GM12878 (cell line): ENCODE measurements at regions not wholly inside any gene's neighbourhood (a gene's known extent, or its start where the extent isn't known, plus 50 kb on each side); places are given as distances from the start of the nearest gene placed in this dataset.
"Not testable (repeated sequence)": the region's sequence is repeated elsewhere in the genome, so short reads cannot be mapped to it uniquely, and the experiment has no call there.

Experiments
- ATAC-seq: fragments of 200-7000 bp; cut with Tn5 transposase; 3 replicates; pipeline ENCODE4 v1.9.1; 2020; ENCODE audit warnings: mild to moderate bottlenecking, moderate library complexity
- BruUV-seq: library from RNA; stranded (reverse); fragments of 400-500 nt; replicated peaks from 2 replicates; lab custom pipeline; 2021; lab: Mats Ljungman, UMichigan
- CTCF ChIA-PET: fragments of 300-600 bp; sonication (Branson Sonifier 250); formaldehyde crosslinking; extraction: SDS; loops from one replicate; lab custom pipeline; 2021; ENCODE audit warnings: inconsistent platforms; lab: Yijun Ruan, JAX
- POLR2A ChIA-PET: fragments of 350-600 bp; formaldehyde crosslinking; extraction: SDS; loops from one replicate; lab custom pipeline; 2021; ENCODE audit warnings: inconsistent platforms; lab: Charles Lee
- RAD21 ChIA-PET: fragments of 300-600 bp; sonication (Branson Sonifier 250); formaldehyde crosslinking; loops from one replicate; lab custom pipeline; 2023; ENCODE audit warnings: antibody characterized with exemption; ENCODE audit not compliant: unreplicated experiment; lab: Charles Lee
- SMC1A ChIA-PET: fragments of 300-600 bp; sonication (Branson Sonifier 250); formaldehyde crosslinking; loops from one replicate; lab custom pipeline; 2023; ENCODE audit not compliant: unreplicated experiment, uncharacterized antibody; lab: Charles Lee
- DNase-seq: peaks from one replicate; pipeline ENCODE4 v3.0.0-alpha.2; 2011; ENCODE audit warnings: low read depth, low spot score
- FAIRE-seq: peaks from 3 replicates; lab custom pipeline; 2011; peaks lifted over from hg19 to GRCh38; lab: Jason Lieb, UNC
- H2AFZ ChIP-seq: 2 replicates; pipeline ENCODE4 v1.6.0; 2011; ENCODE audit warnings: low read depth, low read length, control low read depth; ENCODE audit not compliant: control insufficient read depth
- H3K27ac ChIP-seq: 2 replicates; pipeline ENCODE4 v1.5.1; 2011; ENCODE audit warnings: control low read depth; ENCODE audit not compliant: control insufficient read depth, insufficient read depth
- H3K27me3 ChIP-seq, 2 experiments: replicated peaks in 1 of 2; 2 replicates each; pipeline versions ENCODE4 v1.6.0 to v1.6.1; 2011; ENCODE audit warnings: low read length in 1 of 2; ENCODE audit not compliant: control insufficient read depth in 2 of 2, insufficient read depth in 2 of 2
- H3K36me3 ChIP-seq, 2 experiments: 2 replicates each; pipeline ENCODE4 v1.5.1; 2011; ENCODE audit warnings: low read length in 1 of 2; ENCODE audit not compliant: control insufficient read depth in 2 of 2, insufficient read depth in 2 of 2
- H3K4me1 ChIP-seq: 2 replicates; pipeline ENCODE4 v1.6.1; 2011; ENCODE audit warnings: mild to moderate bottlenecking, low read length, moderate library complexity, mixed read lengths; ENCODE audit not compliant: control insufficient read depth, insufficient read depth
- H3K4me2 ChIP-seq: 2 replicates; pipeline ENCODE4 v1.6.0; 2011; ENCODE audit warnings: control low read depth; ENCODE audit not compliant: control insufficient read depth, insufficient read depth
- H3K4me3 ChIP-seq: fragments of 200-600 bp; sonication (generic); 2 replicates; pipeline ENCODE4 v1.5.1; 2016
- H3K79me2 ChIP-seq: 2 replicates; pipeline ENCODE4 v1.6.0; 2011; ENCODE audit warnings: low read length; ENCODE audit not compliant: control insufficient read depth, insufficient read depth
- H3K9ac ChIP-seq: 2 replicates; pipeline ENCODE4 v1.8.0; 2011; ENCODE audit warnings: low read length, control low read depth, mixed read lengths; ENCODE audit not compliant: control insufficient read depth, insufficient read depth
- H3K9me3 ChIP-seq: replicated peaks from 3 replicates; pipeline ENCODE4 v1.5.1; 2011; ENCODE audit warnings: mild to moderate bottlenecking, low read length; ENCODE audit not compliant: control insufficient read depth, insufficient read depth
- H4K20me1 ChIP-seq: 2 replicates; pipeline ENCODE4 v1.6.0; 2011; ENCODE audit not compliant: control insufficient read depth, insufficient read depth
- BRCA1 ChIP-seq: IDR thresholded peaks from 2 replicates; pipeline ENCODE4 v1.6.1; 2011; ENCODE audit warnings: low read depth, low read length, improper control_type of control experiment
- CHD1 ChIP-seq: IDR thresholded peaks from 2 replicates; pipeline ENCODE4 v1.6.1; 2012; ENCODE audit warnings: low read depth, low read length, improper control_type of control experiment
- HDAC2 ChIP-seq: fragments of 200-600 bp; sonication (generic); IDR thresholded peaks from 2 replicates; pipeline ENCODE4 v1.6.1; 2017
- LARP7 ChIP-seq: fragments of 450-650 bp; IDR thresholded peaks from 2 replicates; pipeline ENCODE4 v1.6.1; 2017; ENCODE audit warnings: mild to moderate bottlenecking
- POLR2AphosphoS2 ChIP-seq: IDR thresholded peaks from 2 replicates; pipeline ENCODE4 v1.6.1; 2011; ENCODE audit warnings: low read depth, mild to moderate bottlenecking, low read length, improper control_type of control experiment, moderate library complexity
- ZSCAN29 ChIP-seq: fragments of 450-650 bp; IDR thresholded peaks from 2 replicates; pipeline ENCODE4 v1.6.1; 2017; ENCODE audit warnings: mild to moderate bottlenecking, moderate library complexity
- WGBS: methylation state at CpG from one replicate; pipeline ENCODE4 v1.1.6; 2016; ENCODE audit warnings: low lambda C conversion rate; ENCODE audit not compliant: insufficient replicate concordance, insufficient coverage; ENCODE audit errors: missing lambda C conversion rate; 5-methylcytosine and 5-hydroxymethylcytosine counted together
- in situ Hi-C: fragments of 300-500 bp; cut with MboI; formaldehyde crosslinking; loops from 9 replicates; pipeline ENCODE4 v1.14.3; 2018; ENCODE audit warnings: mixed read lengths
- intact Hi-C: fragments of 100-400 bp; cut with micrococcal nuclease; formaldehyde crosslinking; loops from one replicate; pipeline ENCODE4 v1.14.2; 2022; ENCODE audit not compliant: unreplicated experiment
- TF ChIP-seq, protein P1 (sequence below): IDR thresholded peaks from 2 replicates; pipeline ENCODE4 v1.6.1; 2012; ENCODE audit warnings: improper control_type of control experiment, low read depth, low read length; ENCODE audit not compliant: insufficient replicate concordance
- TF ChIP-seq, protein P2 (sequence below): fragments of 450-650 bp; IDR thresholded peaks from 2 replicates; pipeline ENCODE4 v1.6.1; 2017; ENCODE audit warnings: mild to moderate bottlenecking, low read depth, inconsistent platforms; ENCODE audit not compliant: poor library complexity, severe bottlenecking

DNA sequence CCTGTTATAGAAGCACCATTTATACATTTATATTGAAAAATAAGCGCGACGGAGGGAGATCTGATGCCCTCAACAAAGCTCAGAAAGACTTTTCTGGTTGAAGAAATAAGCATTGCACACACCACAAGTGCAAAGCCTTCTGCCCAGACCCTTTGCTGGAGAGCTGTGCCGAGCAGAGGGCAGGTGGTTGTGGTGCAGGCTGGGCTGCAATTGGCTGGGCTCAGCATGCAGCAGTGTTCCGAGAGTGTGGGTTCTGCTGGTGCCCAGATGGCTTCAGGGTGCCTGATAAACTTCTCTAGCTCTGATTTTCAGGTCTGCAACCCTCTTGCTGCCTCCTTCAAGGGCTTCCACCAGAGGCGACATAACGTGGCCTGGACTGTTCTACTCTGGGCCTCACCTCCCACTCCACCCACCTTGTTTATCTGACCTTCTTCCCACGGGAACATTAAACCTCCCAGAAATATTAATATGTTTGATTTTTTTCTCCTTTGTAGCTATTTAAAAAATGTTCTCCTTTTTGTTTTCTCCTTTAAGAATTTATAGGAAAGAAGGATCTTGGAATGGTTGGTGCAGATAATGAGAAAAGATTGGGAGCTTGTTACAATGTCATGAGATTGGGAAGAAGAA lies 113.6 kb upstream of the ITGA6 start (continued):
- TF ChIP-seq, protein P1, sequence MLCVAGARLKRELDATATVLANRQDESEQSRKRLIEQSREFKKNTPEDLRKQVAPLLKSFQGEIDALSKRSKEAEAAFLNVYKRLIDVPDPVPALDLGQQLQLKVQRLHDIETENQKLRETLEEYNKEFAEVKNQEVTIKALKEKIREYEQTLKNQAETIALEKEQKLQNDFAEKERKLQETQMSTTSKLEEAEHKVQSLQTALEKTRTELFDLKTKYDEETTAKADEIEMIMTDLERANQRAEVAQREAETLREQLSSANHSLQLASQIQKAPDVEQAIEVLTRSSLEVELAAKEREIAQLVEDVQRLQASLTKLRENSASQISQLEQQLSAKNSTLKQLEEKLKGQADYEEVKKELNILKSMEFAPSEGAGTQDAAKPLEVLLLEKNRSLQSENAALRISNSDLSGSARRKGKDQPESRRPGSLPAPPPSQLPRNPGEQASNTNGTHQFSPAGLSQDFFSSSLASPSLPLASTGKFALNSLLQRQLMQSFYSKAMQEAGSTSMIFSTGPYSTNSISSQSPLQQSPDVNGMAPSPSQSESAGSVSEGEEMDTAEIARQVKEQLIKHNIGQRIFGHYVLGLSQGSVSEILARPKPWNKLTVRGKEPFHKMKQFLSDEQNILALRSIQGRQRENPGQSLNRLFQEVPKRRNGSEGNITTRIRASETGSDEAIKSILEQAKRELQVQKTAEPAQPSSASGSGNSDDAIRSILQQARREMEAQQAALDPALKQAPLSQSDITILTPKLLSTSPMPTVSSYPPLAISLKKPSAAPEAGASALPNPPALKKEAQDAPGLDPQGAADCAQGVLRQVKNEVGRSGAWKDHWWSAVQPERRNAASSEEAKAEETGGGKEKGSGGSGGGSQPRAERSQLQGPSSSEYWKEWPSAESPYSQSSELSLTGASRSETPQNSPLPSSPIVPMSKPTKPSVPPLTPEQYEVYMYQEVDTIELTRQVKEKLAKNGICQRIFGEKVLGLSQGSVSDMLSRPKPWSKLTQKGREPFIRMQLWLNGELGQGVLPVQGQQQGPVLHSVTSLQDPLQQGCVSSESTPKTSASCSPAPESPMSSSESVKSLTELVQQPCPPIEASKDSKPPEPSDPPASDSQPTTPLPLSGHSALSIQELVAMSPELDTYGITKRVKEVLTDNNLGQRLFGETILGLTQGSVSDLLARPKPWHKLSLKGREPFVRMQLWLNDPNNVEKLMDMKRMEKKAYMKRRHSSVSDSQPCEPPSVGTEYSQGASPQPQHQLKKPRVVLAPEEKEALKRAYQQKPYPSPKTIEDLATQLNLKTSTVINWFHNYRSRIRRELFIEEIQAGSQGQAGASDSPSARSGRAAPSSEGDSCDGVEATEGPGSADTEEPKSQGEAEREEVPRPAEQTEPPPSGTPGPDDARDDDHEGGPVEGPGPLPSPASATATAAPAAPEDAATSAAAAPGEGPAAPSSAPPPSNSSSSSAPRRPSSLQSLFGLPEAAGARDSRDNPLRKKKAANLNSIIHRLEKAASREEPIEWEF = no peak
- TF ChIP-seq HDAC2 = no peak
- no peak for TF ChIP-seq POLR2AphosphoS2
- no peak for TF ChIP-seq CHD1
- TF ChIP-seq, protein P2, sequence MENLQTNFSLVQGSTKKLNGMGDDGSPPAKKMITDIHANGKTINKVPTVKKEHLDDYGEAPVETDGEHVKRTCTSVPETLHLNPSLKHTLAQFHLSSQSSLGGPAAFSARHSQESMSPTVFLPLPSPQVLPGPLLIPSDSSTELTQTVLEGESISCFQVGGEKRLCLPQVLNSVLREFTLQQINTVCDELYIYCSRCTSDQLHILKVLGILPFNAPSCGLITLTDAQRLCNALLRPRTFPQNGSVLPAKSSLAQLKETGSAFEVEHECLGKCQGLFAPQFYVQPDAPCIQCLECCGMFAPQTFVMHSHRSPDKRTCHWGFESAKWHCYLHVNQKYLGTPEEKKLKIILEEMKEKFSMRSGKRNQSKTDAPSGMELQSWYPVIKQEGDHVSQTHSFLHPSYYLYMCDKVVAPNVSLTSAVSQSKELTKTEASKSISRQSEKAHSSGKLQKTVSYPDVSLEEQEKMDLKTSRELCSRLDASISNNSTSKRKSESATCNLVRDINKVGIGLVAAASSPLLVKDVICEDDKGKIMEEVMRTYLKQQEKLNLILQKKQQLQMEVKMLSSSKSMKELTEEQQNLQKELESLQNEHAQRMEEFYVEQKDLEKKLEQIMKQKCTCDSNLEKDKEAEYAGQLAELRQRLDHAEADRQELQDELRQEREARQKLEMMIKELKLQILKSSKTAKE = no peak
- TF ChIP-seq BRCA1 = no peak
- no peak for TF ChIP-seq ZSCAN29
- TF ChIP-seq LARP7 = no peak

DNA sequence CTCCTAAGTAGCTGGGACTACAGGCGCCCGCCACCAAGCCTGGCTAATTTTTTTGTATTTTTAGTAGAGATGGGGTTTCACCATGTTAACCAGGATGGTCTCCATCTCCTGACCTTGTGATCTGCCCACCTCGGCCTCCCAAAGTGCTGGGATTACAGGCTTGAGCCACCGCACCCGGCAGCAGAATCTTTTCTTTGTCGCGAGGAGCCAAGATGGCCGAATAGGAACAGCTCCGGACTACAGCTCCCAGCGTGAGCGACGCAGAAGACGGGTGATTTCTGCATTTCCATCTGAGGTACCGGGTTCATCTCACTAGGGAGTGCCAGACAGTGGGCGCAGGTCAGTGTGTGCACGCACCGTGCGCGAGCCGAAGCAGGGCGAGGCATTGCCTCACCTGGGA lies 112.3 kb upstream of the ITGA6 start:
- H3K27ac ChIP-seq, CTCF ChIA-PET, H3K4me1 ChIP-seq, RAD21 ChIA-PET, H3K9me3 ChIP-seq, H2AFZ ChIP-seq, ATAC-seq, H3K4me2 ChIP-seq, H3K79me2 ChIP-seq, POLR2A ChIA-PET, BruUV-seq, H3K36me3 ChIP-seq, H3K4me3 ChIP-seq, H3K9ac ChIP-seq, DNase-seq, in situ Hi-C loops, FAIRE-seq, H3K27me3 ChIP-seq, H4K20me1 ChIP-seq, intact Hi-C loops, SMC1A ChIA-PET: not testable (repeated sequence)
- WGBS = 46% methylated on average over 7 of the region's 21 CpGs
